ENCODE measurements at regions not wholly inside any gene's neighbourhood (a gene's known extent, or its start where the extent isn't known, plus 50 kb on each side); places are given as distances from the start of the nearest gene placed in this dataset.

DNA sequence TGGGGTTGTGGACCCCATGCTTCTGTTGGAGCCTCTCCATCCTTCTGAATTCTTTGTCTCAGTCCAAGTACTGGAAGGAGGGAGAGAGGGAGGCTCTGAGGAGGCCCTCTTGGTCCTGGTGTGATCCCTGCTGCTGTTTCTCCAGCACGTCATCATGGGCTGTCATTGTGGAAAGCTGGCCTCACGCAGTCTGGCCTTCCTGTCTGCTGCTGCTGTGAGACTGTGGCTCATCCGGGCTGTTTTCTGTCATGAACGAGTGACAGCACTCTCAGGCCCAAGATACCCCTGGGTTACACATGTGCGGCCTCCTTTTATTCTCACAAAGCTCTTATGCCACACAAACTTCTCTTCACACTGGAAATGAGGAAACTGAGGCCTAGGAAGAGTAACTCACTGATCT, 499.3 kb downstream of the CCDC171 start:
- no peak for DNase-seq
- no peak overlapping the region for H3K9ac ChIP-seq (ENCODE audit: low read length)
- no peaks in the 10 kb centered on the region for H3K27me3 ChIP-seq (replicated peaks; ENCODE audit: insufficient read depth, low read length)
- H3K36me3 ChIP-seq (replicated peaks; ENCODE audit: insufficient read depth, low read length): no peaks in the 10 kb centered on the region
- no peaks in the 10 kb centered on the region for H3K79me2 ChIP-seq (ENCODE audit: low read length)
- H3K4me3 ChIP-seq (ENCODE audit: low read length): no peak overlapping the region
- no peaks in the 10 kb centered on the region for H3F3A ChIP-seq (ENCODE audit: insufficient read depth, low read length)
- no peak overlapping the region for H3K27ac ChIP-seq (ENCODE audit: low read length)
- no peaks in the 10 kb centered on the region for H3K9me2 ChIP-seq (replicated peaks; ENCODE audit: insufficient read depth, low read length)
- H3K4me1 ChIP-seq (ENCODE audit: low read length): no peaks in the 10 kb centered on the region
- H4K20me1 ChIP-seq (ENCODE audit: insufficient read depth, low read length): no peaks in the 10 kb centered on the region
- H2AFZ ChIP-seq (ENCODE audit: low read length): no peak overlapping the region
- no peak overlapping the region for H3K4me2 ChIP-seq (ENCODE audit: low read depth, low read length)
- TF ChIP-seq, protein P1, sequence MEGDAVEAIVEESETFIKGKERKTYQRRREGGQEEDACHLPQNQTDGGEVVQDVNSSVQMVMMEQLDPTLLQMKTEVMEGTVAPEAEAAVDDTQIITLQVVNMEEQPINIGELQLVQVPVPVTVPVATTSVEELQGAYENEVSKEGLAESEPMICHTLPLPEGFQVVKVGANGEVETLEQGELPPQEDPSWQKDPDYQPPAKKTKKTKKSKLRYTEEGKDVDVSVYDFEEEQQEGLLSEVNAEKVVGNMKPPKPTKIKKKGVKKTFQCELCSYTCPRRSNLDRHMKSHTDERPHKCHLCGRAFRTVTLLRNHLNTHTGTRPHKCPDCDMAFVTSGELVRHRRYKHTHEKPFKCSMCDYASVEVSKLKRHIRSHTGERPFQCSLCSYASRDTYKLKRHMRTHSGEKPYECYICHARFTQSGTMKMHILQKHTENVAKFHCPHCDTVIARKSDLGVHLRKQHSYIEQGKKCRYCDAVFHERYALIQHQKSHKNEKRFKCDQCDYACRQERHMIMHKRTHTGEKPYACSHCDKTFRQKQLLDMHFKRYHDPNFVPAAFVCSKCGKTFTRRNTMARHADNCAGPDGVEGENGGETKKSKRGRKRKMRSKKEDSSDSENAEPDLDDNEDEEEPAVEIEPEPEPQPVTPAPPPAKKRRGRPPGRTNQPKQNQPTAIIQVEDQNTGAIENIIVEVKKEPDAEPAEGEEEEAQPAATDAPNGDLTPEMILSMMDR (IDR thresholded peaks at IDR 0.05; ENCODE audit: low read length): no peak
- TF ChIP-seq EZH2phosphoT487 (IDR thresholded peaks at IDR 0.05; ENCODE audit: low read length) (no peak), EZH2 (optimal IDR thresholded peaks at IDR 0.05; ENCODE audit: low read depth, low read length) (no peak)
- H3K9me3 ChIP-seq (replicated peaks; ENCODE audit: insufficient read depth, low read length): no peaks in the 10 kb centered on the region

DNA sequence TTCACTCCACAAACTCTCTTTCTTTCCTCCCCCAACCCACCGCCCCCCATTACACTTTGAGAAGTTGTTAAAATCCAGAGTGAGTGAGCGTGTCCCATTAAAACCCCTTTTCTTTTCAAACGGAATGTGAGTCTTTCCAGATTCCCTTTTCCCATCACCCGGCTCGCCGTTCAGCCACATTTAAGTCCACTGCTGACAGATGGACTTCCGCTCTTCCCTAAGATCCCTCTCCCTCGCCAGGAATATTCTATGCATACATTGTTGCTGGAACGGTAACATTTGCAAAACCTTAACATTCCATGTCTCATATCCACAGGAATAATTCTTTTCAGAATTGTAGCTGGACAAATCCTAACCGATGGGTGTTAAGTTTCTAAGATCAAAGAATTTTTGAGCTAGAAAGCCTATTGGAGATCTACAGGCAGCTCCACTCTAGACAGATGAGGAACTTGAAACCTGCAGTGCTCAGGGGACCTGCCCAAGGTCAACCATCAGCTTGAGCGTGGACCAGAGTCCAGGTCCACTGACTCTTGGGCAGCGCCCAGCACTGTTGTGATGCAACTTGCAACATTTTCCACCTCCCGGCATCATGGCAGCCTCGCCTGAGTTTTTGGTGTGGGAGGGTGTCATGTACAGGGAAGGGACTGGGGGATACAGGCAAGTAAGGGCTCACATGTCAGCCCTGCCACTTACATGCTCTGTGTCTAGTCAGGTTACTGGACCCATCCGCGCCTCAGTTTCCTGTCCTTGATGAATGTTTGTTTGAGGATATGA, 500.1 kb downstream of the CCDC171 start:
- TF ChIP-seq EZH2phosphoT487 (IDR thresholded peaks at IDR 0.05; ENCODE audit: low read length): no peak
- no peak for TF ChIP-seq EZH2 (optimal IDR thresholded peaks at IDR 0.05; ENCODE audit: low read depth, low read length)
- TF ChIP-seq, protein P1 (IDR thresholded peaks at IDR 0.05; ENCODE audit: low read length): no peak
- H3K4me3 ChIP-seq (ENCODE audit: low read length): no peak overlapping the region
- H3F3A ChIP-seq (ENCODE audit: insufficient read depth, low read length): no peaks in the 10 kb centered on the region
- H4K20me1 ChIP-seq (ENCODE audit: insufficient read depth, low read length): no peaks in the 10 kb centered on the region
- H3K9ac ChIP-seq (ENCODE audit: low read length): no peak overlapping the region
- DNase-seq: no peak
- no peak overlapping the region for H3K27ac ChIP-seq (ENCODE audit: low read length)
- H3K4me2 ChIP-seq (ENCODE audit: low read depth, low read length): no peak overlapping the region
- H3K4me1 ChIP-seq (ENCODE audit: low read length): no peaks in the 10 kb centered on the region
- H2AFZ ChIP-seq (ENCODE audit: low read length): no peak overlapping the region
- no peaks in the 10 kb centered on the region for H3K79me2 ChIP-seq (ENCODE audit: low read length)
- H3K27me3 ChIP-seq (replicated peaks; ENCODE audit: insufficient read depth, low read length): no peaks in the 10 kb centered on the region
- H3K9me3 ChIP-seq (replicated peaks; ENCODE audit: insufficient read depth, low read length): no peaks in the 10 kb centered on the region
- no peaks in the 10 kb centered on the region for H3K36me3 ChIP-seq (replicated peaks; ENCODE audit: insufficient read depth, low read length)
- H3K9me2 ChIP-seq (replicated peaks; ENCODE audit: insufficient read depth, low read length): no peaks in the 10 kb centered on the region

DNA sequence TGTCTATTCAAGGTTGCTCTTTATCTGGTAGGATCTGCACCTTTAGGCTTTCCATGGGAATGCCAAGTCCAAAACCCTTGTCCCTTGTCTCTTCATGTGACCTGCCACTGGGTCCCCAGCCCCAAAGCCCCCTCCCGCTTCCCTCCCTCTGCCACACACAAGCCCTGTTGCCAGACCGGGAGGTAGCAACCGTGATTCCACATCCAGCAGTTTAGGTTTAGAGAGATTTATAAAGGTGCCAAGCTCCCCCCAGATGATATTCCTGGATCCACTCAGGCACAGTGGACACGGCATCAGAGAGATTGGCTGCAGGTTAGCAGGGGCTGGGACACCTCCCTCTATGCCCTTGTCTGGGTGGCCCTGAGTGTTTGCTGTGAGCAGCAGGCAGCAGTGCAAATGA, 504.7 kb downstream of the CCDC171 start:
- H3K4me1 ChIP-seq (ENCODE audit: low read length): no peaks in the 10 kb centered on the region
- no peaks in the 10 kb centered on the region for H3K9me2 ChIP-seq (replicated peaks; ENCODE audit: insufficient read depth, low read length)
- no peak for DNase-seq
- H3K27me3 ChIP-seq (replicated peaks; ENCODE audit: insufficient read depth, low read length): no peaks in the 10 kb centered on the region
- no peaks in the 10 kb centered on the region for H4K20me1 ChIP-seq (ENCODE audit: insufficient read depth, low read length)
- no peaks in the 10 kb centered on the region for H3K36me3 ChIP-seq (replicated peaks; ENCODE audit: insufficient read depth, low read length)
- no peak overlapping the region for H3K4me2 ChIP-seq (ENCODE audit: low read depth, low read length)
- H2AFZ ChIP-seq (ENCODE audit: low read length): no peak overlapping the region
- no peak overlapping the region for H3K4me3 ChIP-seq (ENCODE audit: low read length)
- no peak for TF ChIP-seq EZH2phosphoT487 (IDR thresholded peaks at IDR 0.05; ENCODE audit: low read length)
- no peak for TF ChIP-seq EZH2 (optimal IDR thresholded peaks at IDR 0.05; ENCODE audit: low read depth, low read length)
- TF ChIP-seq, protein P1 (IDR thresholded peaks at IDR 0.05; ENCODE audit: low read length): no peak
- no peak overlapping the region for H3K9ac ChIP-seq (ENCODE audit: low read length)
- H3K79me2 ChIP-seq (ENCODE audit: low read length): no peaks in the 10 kb centered on the region
- no peak overlapping the region for H3K27ac ChIP-seq (ENCODE audit: low read length)
- H3F3A ChIP-seq (ENCODE audit: insufficient read depth, low read length): no peaks in the 10 kb centered on the region
- no peaks in the 10 kb centered on the region for H3K9me3 ChIP-seq (replicated peaks; ENCODE audit: insufficient read depth, low read length)

All from MM.1S (cell line).